Cardiac muscle cell (in vitro differentiated cells and primary cell): ENCODE measurements at regions not wholly inside any gene's neighbourhood (a gene's known extent, or its start where the extent isn't known, plus 50 kb on each side); places are given as distances from the start of the nearest gene placed in this dataset.

Experiments used
- DNase-seq, 2 donors: peaks; one replicate each; pipeline versions ENCODE4 v3.0.0 to v3.0.0-alpha.2; 2010 to 2017; ENCODE audit warnings: low read depth in 1 of 2, low spot score in 1 of 2
- H3K27ac ChIP-seq: fragments of 200-600 bp; sonication (generic); 2 replicates; pipeline ENCODE4 v1.5.1; 2016
- H3K27me3 ChIP-seq: fragments of 200-600 bp; sonication (generic); 2 replicates; pipeline ENCODE4 v1.6.0; 2016; ENCODE audit warnings: control low read depth
- H3K36me3 ChIP-seq: fragments of 200-600 bp; sonication (generic); 2 replicates; pipeline ENCODE4 v1.5.1; 2016; ENCODE audit warnings: control low read depth
- H3K4me1 ChIP-seq: fragments of 200-600 bp; sonication (generic); 2 replicates; pipeline ENCODE4 v1.8.1; 2017; ENCODE audit warnings: low read depth, mild to moderate bottlenecking, mixed run types
- H3K4me3 ChIP-seq: fragments of 200-600 bp; sonication (generic); 2 replicates; pipeline ENCODE4 v1.5.1; 2016; ENCODE audit warnings: mild to moderate bottlenecking
- H3K9me3 ChIP-seq: fragments of 200-600 bp; sonication (generic); 2 replicates; pipeline ENCODE4 v1.5.1; 2017; ENCODE audit warnings: low read depth, mild to moderate bottlenecking, control low read depth
- CTCF ChIP-seq: IDR thresholded peaks from 2 replicates; pipeline ENCODE4 v1.5.1; 2012; ENCODE audit warnings: low read depth, mild to moderate bottlenecking, low read length

GRCh38 chr3:148081926-148082325 lies 615.8 kb upstream of the AGTR1 start:
- Histone ChIP-seq H3K27me3 (no peaks in the 10 kb centered on the region), H3K9me3 (no peaks in the 10 kb centered on the region), H3K4me1 (no peaks in the 10 kb centered on the region), H3K36me3 (no peaks in the 10 kb centered on the region), H3K4me3 (no peak overlapping the region), H3K27ac (no peak overlapping the region)
- no peak for TF ChIP-seq CTCF
- DNase-seq: no peak

GRCh38 chr3:148082506-148083280 lies 615.0 kb upstream of the AGTR1 start:
- H3K9me3 ChIP-seq: no peaks in the 10 kb centered on the region
- H3K4me1 ChIP-seq: no peaks in the 10 kb centered on the region
- H3K27ac ChIP-seq: no peak overlapping the region
- no peak for DNase-seq
- no peaks in the 10 kb centered on the region for H3K27me3 ChIP-seq
- no peaks in the 10 kb centered on the region for H3K36me3 ChIP-seq
- no peak overlapping the region for H3K4me3 ChIP-seq
- no peak for TF ChIP-seq CTCF

GRCh38 chr3:148083526-148084182 lies 614.0 kb upstream of the AGTR1 start:
- DNase-seq: no peak
- Histone ChIP-seq H3K4me1 (no peaks in the 10 kb centered on the region), H3K27ac (no peak overlapping the region), H3K4me3 (no peak overlapping the region), H3K9me3 (no peaks in the 10 kb centered on the region), H3K27me3 (no peaks in the 10 kb centered on the region), H3K36me3 (no peaks in the 10 kb centered on the region)
- no peak for TF ChIP-seq CTCF

GRCh38 chr3:148084931-148085330 lies 612.8 kb upstream of the AGTR1 start:
- Histone ChIP-seq H3K4me3 (no peak overlapping the region), H3K4me1 (no peaks in the 10 kb centered on the region), H3K27ac (no peak overlapping the region)

More at GRCh38 chr3:148084931-148085330, 612.8 kb upstream of the AGTR1 start:
- no peak for TF ChIP-seq CTCF
- no peak for DNase-seq
- H3K27me3 ChIP-seq: no peaks in the 10 kb centered on the region
- H3K9me3 ChIP-seq: no peaks in the 10 kb centered on the region
- no peaks in the 10 kb centered on the region for H3K36me3 ChIP-seq
